GM12878 (cell line): ENCODE measurements at regions not wholly inside any gene's neighbourhood (a gene's known extent, or its start where the extent isn't known, plus 50 kb on each side); places are given as distances from the start of the nearest gene placed in this dataset.

ENCODE experiments used
- ATAC-seq: fragments of 200-7000 bp; cut with Tn5 transposase; 3 replicates; pipeline ENCODE4 v1.9.1; 2020; ENCODE audit warnings: mild to moderate bottlenecking, moderate library complexity
- BruUV-seq: library from RNA; stranded (reverse); fragments of 400-500 nt; replicated peaks from 2 replicates; lab custom pipeline; 2021; lab: Mats Ljungman, UMichigan
- CTCF ChIA-PET: fragments of 300-600 bp; sonication (Branson Sonifier 250); formaldehyde crosslinking; extraction: SDS; loops from one replicate; lab custom pipeline; 2021; ENCODE audit warnings: inconsistent platforms; lab: Yijun Ruan, JAX
- POLR2A ChIA-PET: fragments of 350-600 bp; formaldehyde crosslinking; extraction: SDS; loops from one replicate; lab custom pipeline; 2021; ENCODE audit warnings: inconsistent platforms; lab: Charles Lee
- RAD21 ChIA-PET: fragments of 300-600 bp; sonication (Branson Sonifier 250); formaldehyde crosslinking; loops from one replicate; lab custom pipeline; 2023; ENCODE audit warnings: antibody characterized with exemption; ENCODE audit not compliant: unreplicated experiment; lab: Charles Lee
- SMC1A ChIA-PET: fragments of 300-600 bp; sonication (Branson Sonifier 250); formaldehyde crosslinking; loops from one replicate; lab custom pipeline; 2023; ENCODE audit not compliant: unreplicated experiment, uncharacterized antibody; lab: Charles Lee
- DNase-seq: peaks from one replicate; pipeline ENCODE4 v3.0.0-alpha.2; 2011; ENCODE audit warnings: low read depth, low spot score
- FAIRE-seq: peaks from 3 replicates; lab custom pipeline; 2011; peaks lifted over from hg19 to GRCh38; lab: Jason Lieb, UNC
- H2AFZ ChIP-seq: 2 replicates; pipeline ENCODE4 v1.6.0; 2011; ENCODE audit warnings: low read depth, low read length, control low read depth; ENCODE audit not compliant: control insufficient read depth
- H3K27ac ChIP-seq: 2 replicates; pipeline ENCODE4 v1.5.1; 2011; ENCODE audit warnings: control low read depth; ENCODE audit not compliant: control insufficient read depth, insufficient read depth
- H3K27me3 ChIP-seq, 2 experiments: replicated peaks in 1 of 2; 2 replicates each; pipeline versions ENCODE4 v1.6.0 to v1.6.1; 2011; ENCODE audit warnings: low read length in 1 of 2; ENCODE audit not compliant: control insufficient read depth in 2 of 2, insufficient read depth in 2 of 2
- H3K36me3 ChIP-seq, 2 experiments: 2 replicates each; pipeline ENCODE4 v1.5.1; 2011; ENCODE audit warnings: low read length in 1 of 2; ENCODE audit not compliant: control insufficient read depth in 2 of 2, insufficient read depth in 2 of 2
- H3K4me1 ChIP-seq: 2 replicates; pipeline ENCODE4 v1.6.1; 2011; ENCODE audit warnings: mild to moderate bottlenecking, low read length, moderate library complexity, mixed read lengths; ENCODE audit not compliant: control insufficient read depth, insufficient read depth
- H3K4me2 ChIP-seq: 2 replicates; pipeline ENCODE4 v1.6.0; 2011; ENCODE audit warnings: control low read depth; ENCODE audit not compliant: control insufficient read depth, insufficient read depth
- H3K4me3 ChIP-seq: fragments of 200-600 bp; sonication (generic); 2 replicates; pipeline ENCODE4 v1.5.1; 2016
- H3K79me2 ChIP-seq: 2 replicates; pipeline ENCODE4 v1.6.0; 2011; ENCODE audit warnings: low read length; ENCODE audit not compliant: control insufficient read depth, insufficient read depth
- H3K9ac ChIP-seq: 2 replicates; pipeline ENCODE4 v1.8.0; 2011; ENCODE audit warnings: low read length, control low read depth, mixed read lengths; ENCODE audit not compliant: control insufficient read depth, insufficient read depth
- H3K9me3 ChIP-seq: replicated peaks from 3 replicates; pipeline ENCODE4 v1.5.1; 2011; ENCODE audit warnings: mild to moderate bottlenecking, low read length; ENCODE audit not compliant: control insufficient read depth, insufficient read depth
- H4K20me1 ChIP-seq: 2 replicates; pipeline ENCODE4 v1.6.0; 2011; ENCODE audit not compliant: control insufficient read depth, insufficient read depth
- FOS ChIP-seq: IDR thresholded peaks from 3 replicates; pipeline ENCODE4 v1.6.1; 2011; ENCODE audit warnings: borderline replicate concordance; ENCODE audit not compliant: insufficient read length; ENCODE audit errors: extremely low read depth
- IKZF2 ChIP-seq, 2 experiments: fragments of 450-650 bp; IDR thresholded peaks; 2 replicates each; pipeline ENCODE4 v1.6.1; 2017; ENCODE audit warnings: mild to moderate bottlenecking in 2 of 2, moderate library complexity in 2 of 2
- MEF2A ChIP-seq: IDR thresholded peaks from 2 replicates; pipeline ENCODE4 v1.6.1; 2011; ENCODE audit warnings: low read depth, mild to moderate bottlenecking, low read length, moderate library complexity; ENCODE audit not compliant: insufficient read depth
- NFIC ChIP-seq: IDR thresholded peaks from 2 replicates; pipeline ENCODE4 v1.6.1; 2012; ENCODE audit warnings: low read depth, mild to moderate bottlenecking, inconsistent platforms, low read length, moderate library complexity
- POLR2AphosphoS2 ChIP-seq: IDR thresholded peaks from 2 replicates; pipeline ENCODE4 v1.6.1; 2011; ENCODE audit warnings: low read depth, mild to moderate bottlenecking, low read length, improper control_type of control experiment, moderate library complexity
- RAD51 ChIP-seq: fragments of 450-650 bp; IDR thresholded peaks from 2 replicates; pipeline ENCODE4 v1.6.1; 2016; ENCODE audit warnings: moderate library complexity, mild to moderate bottlenecking, inconsistent platforms
- SMC3 ChIP-seq: IDR thresholded peaks from 2 replicates; pipeline ENCODE4 v1.6.1; 2011; ENCODE audit warnings: low read length, improper control_type of control experiment, borderline replicate concordance
- SP1 ChIP-seq: IDR thresholded peaks from one replicate; pipeline ENCODE4 v1.6.1; 2011; ENCODE audit warnings: low read depth, low read length
- SUPT20H ChIP-seq: IDR thresholded peaks from 2 replicates; pipeline ENCODE4 v1.6.1; 2011; ENCODE audit warnings: low read depth, mild to moderate bottlenecking, low read length, moderate library complexity, borderline replicate concordance; ENCODE audit not compliant: control insufficient read depth
- ZBED1 ChIP-seq: IDR thresholded peaks from 2 replicates; pipeline ENCODE4 v1.6.1; 2016; ENCODE audit warnings: borderline replicate concordance
- WGBS: methylation state at CpG from one replicate; pipeline ENCODE4 v1.1.6; 2016; ENCODE audit warnings: low lambda C conversion rate; ENCODE audit not compliant: insufficient replicate concordance, insufficient coverage; ENCODE audit errors: missing lambda C conversion rate; 5-methylcytosine and 5-hydroxymethylcytosine counted together
- in situ Hi-C: fragments of 300-500 bp; cut with MboI; formaldehyde crosslinking; loops from 9 replicates; pipeline ENCODE4 v1.14.3; 2018; ENCODE audit warnings: mixed read lengths
- intact Hi-C: fragments of 100-400 bp; cut with micrococcal nuclease; formaldehyde crosslinking; loops from one replicate; pipeline ENCODE4 v1.14.2; 2022; ENCODE audit not compliant: unreplicated experiment
- TF ChIP-seq, protein P1 (sequence below): fragments of 450-650 bp; IDR thresholded peaks from 2 replicates; pipeline ENCODE4 v1.6.1; 2017; ENCODE audit warnings: low read depth, mild to moderate bottlenecking, moderate library complexity
- TF ChIP-seq, protein P2 (sequence below): IDR thresholded peaks from 2 replicates; pipeline ENCODE4 v1.6.1; 2012; ENCODE audit warnings: improper control_type of control experiment, low read depth, low read length; ENCODE audit not compliant: insufficient replicate concordance

DNA sequence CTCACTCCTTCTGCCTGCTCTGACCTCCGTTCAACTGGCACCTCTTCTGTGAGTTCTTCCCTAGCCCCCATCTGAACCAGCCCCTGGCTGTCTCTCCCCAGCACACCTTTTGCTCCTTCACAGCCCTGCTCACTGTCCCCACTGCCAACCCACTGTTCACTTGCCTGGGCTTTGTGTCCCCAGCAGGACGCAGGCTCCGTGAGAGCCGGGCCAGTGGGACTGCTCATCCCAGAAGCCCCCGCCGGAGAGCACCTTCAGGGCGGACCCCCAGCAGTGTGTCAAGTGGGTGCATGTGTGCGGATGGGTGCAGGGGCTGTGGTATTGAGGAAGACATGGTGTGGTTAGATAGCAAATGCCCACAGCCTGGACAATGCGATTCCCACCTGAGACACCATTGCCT is 148.4 kb upstream of the RNF32 start:
- no peak for DNase-seq
- Histone ChIP-seq H2AFZ (no peak overlapping the region), H3K4me1 (no peaks in the 10 kb centered on the region), H3K36me3 (no peaks in the 10 kb centered on the region), H3K9me3 (no peaks in the 10 kb centered on the region), H3K27ac (no peak overlapping the region), H3K4me2 (no peak overlapping the region), H3K27me3 (no peaks in the 10 kb centered on the region)
- WGBS, result 24% methylated on average over 9 of the region's 9 CpGs
- POLR2A ChIA-PET, result no interaction called here
- CTCF ChIA-PET, result no interaction called here
- TF ChIP-seq SMC3 (no peak), ZBED1 (no peak), MEF2A (no peak), SP1 (no peak), FOS (no peak), RAD51 (no peak), POLR2AphosphoS2 (no peak), NFIC (no peak), IKZF2 (IDR thresholded peaks at IDR 0.05) (no peak), SUPT20H (no peak)
- TF ChIP-seq, protein P1, sequence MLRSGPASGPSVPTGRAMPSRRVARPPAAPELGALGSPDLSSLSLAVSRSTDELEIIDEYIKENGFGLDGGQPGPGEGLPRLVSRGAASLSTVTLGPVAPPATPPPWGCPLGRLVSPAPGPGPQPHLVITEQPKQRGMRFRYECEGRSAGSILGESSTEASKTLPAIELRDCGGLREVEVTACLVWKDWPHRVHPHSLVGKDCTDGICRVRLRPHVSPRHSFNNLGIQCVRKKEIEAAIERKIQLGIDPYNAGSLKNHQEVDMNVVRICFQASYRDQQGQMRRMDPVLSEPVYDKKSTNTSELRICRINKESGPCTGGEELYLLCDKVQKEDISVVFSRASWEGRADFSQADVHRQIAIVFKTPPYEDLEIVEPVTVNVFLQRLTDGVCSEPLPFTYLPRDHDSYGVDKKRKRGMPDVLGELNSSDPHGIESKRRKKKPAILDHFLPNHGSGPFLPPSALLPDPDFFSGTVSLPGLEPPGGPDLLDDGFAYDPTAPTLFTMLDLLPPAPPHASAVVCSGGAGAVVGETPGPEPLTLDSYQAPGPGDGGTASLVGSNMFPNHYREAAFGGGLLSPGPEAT, result no peak
- TF ChIP-seq, protein P2, sequence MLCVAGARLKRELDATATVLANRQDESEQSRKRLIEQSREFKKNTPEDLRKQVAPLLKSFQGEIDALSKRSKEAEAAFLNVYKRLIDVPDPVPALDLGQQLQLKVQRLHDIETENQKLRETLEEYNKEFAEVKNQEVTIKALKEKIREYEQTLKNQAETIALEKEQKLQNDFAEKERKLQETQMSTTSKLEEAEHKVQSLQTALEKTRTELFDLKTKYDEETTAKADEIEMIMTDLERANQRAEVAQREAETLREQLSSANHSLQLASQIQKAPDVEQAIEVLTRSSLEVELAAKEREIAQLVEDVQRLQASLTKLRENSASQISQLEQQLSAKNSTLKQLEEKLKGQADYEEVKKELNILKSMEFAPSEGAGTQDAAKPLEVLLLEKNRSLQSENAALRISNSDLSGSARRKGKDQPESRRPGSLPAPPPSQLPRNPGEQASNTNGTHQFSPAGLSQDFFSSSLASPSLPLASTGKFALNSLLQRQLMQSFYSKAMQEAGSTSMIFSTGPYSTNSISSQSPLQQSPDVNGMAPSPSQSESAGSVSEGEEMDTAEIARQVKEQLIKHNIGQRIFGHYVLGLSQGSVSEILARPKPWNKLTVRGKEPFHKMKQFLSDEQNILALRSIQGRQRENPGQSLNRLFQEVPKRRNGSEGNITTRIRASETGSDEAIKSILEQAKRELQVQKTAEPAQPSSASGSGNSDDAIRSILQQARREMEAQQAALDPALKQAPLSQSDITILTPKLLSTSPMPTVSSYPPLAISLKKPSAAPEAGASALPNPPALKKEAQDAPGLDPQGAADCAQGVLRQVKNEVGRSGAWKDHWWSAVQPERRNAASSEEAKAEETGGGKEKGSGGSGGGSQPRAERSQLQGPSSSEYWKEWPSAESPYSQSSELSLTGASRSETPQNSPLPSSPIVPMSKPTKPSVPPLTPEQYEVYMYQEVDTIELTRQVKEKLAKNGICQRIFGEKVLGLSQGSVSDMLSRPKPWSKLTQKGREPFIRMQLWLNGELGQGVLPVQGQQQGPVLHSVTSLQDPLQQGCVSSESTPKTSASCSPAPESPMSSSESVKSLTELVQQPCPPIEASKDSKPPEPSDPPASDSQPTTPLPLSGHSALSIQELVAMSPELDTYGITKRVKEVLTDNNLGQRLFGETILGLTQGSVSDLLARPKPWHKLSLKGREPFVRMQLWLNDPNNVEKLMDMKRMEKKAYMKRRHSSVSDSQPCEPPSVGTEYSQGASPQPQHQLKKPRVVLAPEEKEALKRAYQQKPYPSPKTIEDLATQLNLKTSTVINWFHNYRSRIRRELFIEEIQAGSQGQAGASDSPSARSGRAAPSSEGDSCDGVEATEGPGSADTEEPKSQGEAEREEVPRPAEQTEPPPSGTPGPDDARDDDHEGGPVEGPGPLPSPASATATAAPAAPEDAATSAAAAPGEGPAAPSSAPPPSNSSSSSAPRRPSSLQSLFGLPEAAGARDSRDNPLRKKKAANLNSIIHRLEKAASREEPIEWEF, result no peak
- TF ChIP-seq, all 136 proteins: peak for 0
- Histone ChIP-seq H3K79me2 (no peaks in the 10 kb centered on the region), H4K20me1 (no peaks in the 10 kb centered on the region), H3K9ac (no peak overlapping the region), H3K4me3 (no peak overlapping the region)
- ChIA-PET RAD21 (no interaction called here), SMC1A (no interaction called here)
- FAIRE-seq, result no peak
- BruUV-seq, result no TSS peak
- ATAC-seq, result no peak
- intact Hi-C loops, result no loop called here
- in situ Hi-C loops, result no loop called here
